IMR-90 (cell line): ENCODE measurements at regions not wholly inside any gene's neighbourhood (a gene's known extent, or its start where the extent isn't known, plus 50 kb on each side); places are given as distances from the start of the nearest gene placed in this dataset.

Experiments used
- ATAC-seq: fragments of 200-7000 bp; cut with Tn5 transposase; 2 replicates; pipeline ENCODE4 v1.9.1; 2020; ENCODE audit warnings: low read depth, mild to moderate bottlenecking, moderate library complexity
- BruUV-seq: library from RNA; stranded (reverse); fragments of 400-500 nt; replicated peaks from 2 replicates; lab custom pipeline; 2021; lab: Mats Ljungman, UMichigan
- CTCF ChIA-PET: fragments of 300-600 bp; formaldehyde crosslinking; extraction: SDS; loops from one replicate; lab custom pipeline; 2021; ENCODE audit warnings: antibody characterized with exemption; lab: Yijun Ruan, JAX
- POLR2A ChIA-PET: fragments of 300-600 bp; sonication (Branson Sonifier 250); formaldehyde crosslinking; loops from one replicate; lab custom pipeline; 2022; ENCODE audit warnings: antibody characterized with exemption; ENCODE audit not compliant: unreplicated experiment; lab: Charles Lee
- DNase-seq: peaks from one replicate; pipeline ENCODE4 v3.0.0; 2013
- H2AFZ ChIP-seq: replicated peaks from 2 replicates; pipeline ENCODE3; 2013; ENCODE audit warnings: low read length, mild to moderate bottlenecking; ENCODE audit not compliant: poor library complexity
- H2AK5ac ChIP-seq: 2 replicates; pipeline ENCODE4 v1.6.1; 2013; ENCODE audit warnings: low read depth, low read length, inconsistent platforms
- H2AK9ac ChIP-seq: replicated peaks from 2 replicates; pipeline ENCODE3; 2013; ENCODE audit warnings: mild to moderate bottlenecking, low read depth, low read length, moderate library complexity; ENCODE audit not compliant: poor library complexity
- H2BK120ac ChIP-seq: 2 replicates; pipeline ENCODE4 v1.6.1; 2013; ENCODE audit warnings: low read depth, low read length, inconsistent platforms
- H2BK15ac ChIP-seq: 3 replicates; pipeline ENCODE4 v1.6.1; 2013; ENCODE audit warnings: low read depth, low read length, inconsistent platforms
- H2BK20ac ChIP-seq: 2 replicates; pipeline ENCODE4 v1.6.1; 2013; ENCODE audit warnings: low read depth, mild to moderate bottlenecking, inconsistent platforms, low read length, moderate library complexity
- H2BK5ac ChIP-seq: 2 replicates; pipeline ENCODE4 v1.6.1; 2013; ENCODE audit warnings: mild to moderate bottlenecking, low read depth, low read length, inconsistent platforms; ENCODE audit not compliant: poor library complexity, severe bottlenecking
- H3K14ac ChIP-seq: replicated peaks from 2 replicates; pipeline ENCODE4 v1.6.1; 2013; ENCODE audit warnings: low read depth, low read length, inconsistent platforms
- H3K18ac ChIP-seq: 2 replicates; pipeline ENCODE4 v1.6.1; 2013; ENCODE audit warnings: low read depth, low read length, control low read depth
- H3K23ac ChIP-seq: 2 replicates; pipeline ENCODE4 v1.6.1; 2013; ENCODE audit warnings: low read depth, low read length, inconsistent platforms
- H3K27ac ChIP-seq: 2 replicates; pipeline ENCODE4 v1.5.1; 2013; ENCODE audit warnings: mild to moderate bottlenecking, control low read depth, low read length; ENCODE audit not compliant: insufficient read depth
- H3K27me3 ChIP-seq: 2 replicates; pipeline ENCODE4 v1.6.1; 2013; ENCODE audit warnings: low read length; ENCODE audit not compliant: control insufficient read depth, insufficient read depth
- H3K36me3 ChIP-seq: 2 replicates; pipeline ENCODE4 v1.6.1; 2013; ENCODE audit warnings: low read length, mixed read lengths; ENCODE audit not compliant: control insufficient read depth, insufficient read depth
- H3K4ac ChIP-seq: 2 replicates; pipeline ENCODE4 v1.6.1; 2013; ENCODE audit warnings: low read depth, low read length, inconsistent platforms
- H3K4me1 ChIP-seq: 2 replicates; pipeline ENCODE4 v1.6.1; 2013; ENCODE audit warnings: low read length, mixed read lengths; ENCODE audit not compliant: control insufficient read depth, insufficient read depth
- H3K4me2 ChIP-seq: 2 replicates; pipeline ENCODE4 v1.6.1; 2013; ENCODE audit warnings: low read depth, mild to moderate bottlenecking, control low read depth, low read length, moderate library complexity
- H3K4me3 ChIP-seq: 2 replicates; pipeline ENCODE4 v1.5.1; 2013; ENCODE audit warnings: low read depth, mild to moderate bottlenecking, control low read depth, low read length, moderate library complexity; ENCODE audit not compliant: insufficient read depth
- H3K56ac ChIP-seq: 2 replicates; pipeline ENCODE4 v1.6.1; 2013; ENCODE audit warnings: low read length, inconsistent platforms; ENCODE audit not compliant: insufficient read depth; ENCODE audit errors: extremely low read depth
- H3K79me1 ChIP-seq, 2 experiments: 2 replicates each; pipeline ENCODE4 v1.6.1; 2013; ENCODE audit warnings: low read length in 2 of 2, inconsistent platforms in 1 of 2, low read depth in 1 of 2
- H3K9ac ChIP-seq: 2 replicates; pipeline ENCODE4 v1.6.1; 2013; ENCODE audit warnings: low read depth, low read length, control low read depth
- H3K9me1 ChIP-seq: 2 replicates; pipeline ENCODE4 v1.6.1; 2013; ENCODE audit warnings: low read length, inconsistent platforms; ENCODE audit not compliant: insufficient read depth
- H3K9me3 ChIP-seq: 2 replicates; pipeline ENCODE4 v1.6.1; 2013; ENCODE audit warnings: low read length; ENCODE audit not compliant: control insufficient read depth, insufficient read depth
- H4K20me1 ChIP-seq: 2 replicates; pipeline ENCODE4 v1.6.1; 2013; ENCODE audit warnings: low read length, inconsistent platforms; ENCODE audit not compliant: insufficient read depth
- H4K5ac ChIP-seq: 2 replicates; pipeline ENCODE4 v1.6.1; 2013; ENCODE audit warnings: mild to moderate bottlenecking, low read depth, low read length, control low read depth
- H4K8ac ChIP-seq, 2 experiments: 2 replicates each; pipeline ENCODE4 v1.6.1; 2013; ENCODE audit warnings: low read depth in 2 of 2, low read length in 2 of 2, control low read depth in 1 of 2, inconsistent platforms in 1 of 2
- H4K91ac ChIP-seq: 2 replicates; pipeline ENCODE4 v1.6.1; 2013; ENCODE audit warnings: low read depth, low read length, inconsistent platforms; ENCODE audit not compliant: insufficient read depth
- RCOR1 ChIP-seq: IDR thresholded peaks from 2 replicates; pipeline ENCODE4 v1.6.1; 2012; ENCODE audit warnings: mild to moderate bottlenecking, low read length, improper control_type of control experiment; ENCODE audit not compliant: insufficient replicate concordance
- WGBS, 2 experiments: methylation state at CpG; one replicate each; pipeline versions ENCODE4 v1.1.5 to v1.1.7; 2013; ENCODE audit warnings: missing lambda C conversion rate in 2 of 2; ENCODE audit not compliant: insufficient read length in 1 of 2; ENCODE audit errors: extremely low coverage in 2 of 2; 5-methylcytosine and 5-hydroxymethylcytosine counted together
- dilution Hi-C: fragments of 300-500 bp; cut with HindIII; formaldehyde crosslinking; loops from one replicate; pipeline ENCODE4 v1.14.3; 2018; ENCODE audit warnings: low sequenced_read_pairs; ENCODE audit not compliant: unreplicated experiment
- in situ Hi-C: fragments of 300-500 bp; cut with MboI; formaldehyde crosslinking; loops from 3 replicates; pipeline ENCODE4 v1.14.3; 2019; ENCODE audit warnings: low sequenced_read_pairs, inconsistent platforms, mixed read lengths
- intact Hi-C: fragments of 100-400 bp; cut with micrococcal nuclease; formaldehyde crosslinking; loops from 2 replicates; pipeline ENCODE4 v1.10.0; 2022

GRCh38 chrX:28278251-28278650 is 297.0 kb upstream of the DCAF8L1 start:
- Histone ChIP-seq H3K9ac (no peak overlapping the region), H3K9me3 (no peaks in the 10 kb centered on the region), H4K5ac (no peak overlapping the region), H3K9me1 (no peaks in the 10 kb centered on the region), H2AK9ac (no peak overlapping the region), H2BK15ac (no peak overlapping the region), H3K79me1 (no peaks in the 10 kb centered on the region), H2AK5ac (no peak overlapping the region), H2BK5ac (no peak overlapping the region), H3K4me3 (no peak overlapping the region), H3K4me1 (no peaks in the 10 kb centered on the region), H3K56ac (no peak overlapping the region), H3K18ac (no peak overlapping the region), H2BK20ac (no peak overlapping the region), H3K14ac (no peak overlapping the region), H3K4me2 (no peak overlapping the region), H3K36me3 (no peaks in the 10 kb centered on the region), H4K91ac (no peak overlapping the region), H4K20me1 (no peaks in the 10 kb centered on the region), H3K4ac (no peak overlapping the region), H3K27ac (no peak overlapping the region), H2AFZ (no peak overlapping the region), H3K27me3 (no peaks in the 10 kb centered on the region), H3K23ac (no peak overlapping the region), H2BK120ac (no peak overlapping the region), H4K8ac (no peak overlapping the region)
- dilution Hi-C loops = no loop called here
- CTCF ChIA-PET = no interaction called here
- intact Hi-C loops = no loop called here
- WGBS, 2 experiments = 40% methylated on average over 1 of the region's 4 CpGs; no CpG with 5 or more reads in 1 of the 2 experiments
- no TSS peak for BruUV-seq
- POLR2A ChIA-PET = no interaction called here
- TF ChIP-seq RCOR1 = no peak
- DNase-seq (no peak), ATAC-seq (no peak)
- in situ Hi-C loops = no loop called here
